Stimulated activated CD4-positive, alpha-beta T cell treated with anti-CD3 and anti-CD28 coated beads, Interleukin-12 subunit alpha, Interleukin-12 subunit beta, amount 100 ng/mL, for 4 hours (primary cell): ENCODE measurements at regions not wholly inside any gene's neighbourhood (a gene's known extent, or its start where the extent isn't known, plus 50 kb on each side); places are given as distances from the start of the nearest gene placed in this dataset.
A peak's percentile ranks its signal among the peaks of the same experiment; 100 is the strongest.
"Not testable (repeated sequence)": the region's sequence is repeated elsewhere in the genome, so short reads cannot be mapped to it uniquely, and the experiment has no call there.

Experiments used
- DNase-seq: peaks from one replicate; pipeline ENCODE4 v3.0.0-alpha.2; 2020

- DNase-seq, result no peak
Measured at GRCh38 chr2:36302911-36303310, 52.7 kb upstream of the CRIM1 start.

GRCh38 chr2:36301843-36302242 lies 53.7 kb upstream of the CRIM1 start:
- DNase-seq, result no peak

GRCh38 chr2:36300697-36301096 lies 54.9 kb upstream of the CRIM1 start:
- no peak for DNase-seq

- no peak for DNase-seq
Measured at GRCh38 chr2:36296798-36297197, 58.8 kb upstream of the CRIM1 start.

- DNase-seq, result no peak
Measured at GRCh38 chr2:36294316-36294721, 61.3 kb upstream of the CRIM1 start.

- no peak for DNase-seq
Measured at GRCh38 chr2:36290306-36290856, 65.2 kb upstream of the CRIM1 start.

- no peak for DNase-seq
Measured at GRCh38 chr2:36289731-36290130, 65.8 kb upstream of the CRIM1 start.

GRCh38 chr2:36287363-36288275 lies 68.0 kb upstream of the CRIM1 start:
- no peak for DNase-seq

- DNase-seq, result not testable (repeated sequence)
Measured at GRCh38 chr2:36279506-36279905, 76.1 kb upstream of the CRIM1 start.

GRCh38 chr2:36277881-36278523 lies 77.6 kb upstream of the CRIM1 start:
- no peak for DNase-seq

GRCh38 chr2:36277146-36277808 lies 78.3 kb upstream of the CRIM1 start:
- peak; percentile 3 for DNase-seq

GRCh38 chr2:36271266-36271665 lies 84.3 kb upstream of the CRIM1 start:
- no peak for DNase-seq

- no peak for DNase-seq
Measured at GRCh38 chr2:36270758-36271157, 84.8 kb upstream of the CRIM1 start.

- DNase-seq, result no peak
Measured at GRCh38 chr2:36267194-36267593, 88.4 kb upstream of the CRIM1 start.

- no peak for DNase-seq
Measured at GRCh38 chr2:36266536-36267121, 88.9 kb upstream of the CRIM1 start.

- no peak for DNase-seq
Measured at GRCh38 chr2:36262581-36262980, 93.0 kb upstream of the CRIM1 start.

GRCh38 chr2:36255863-36256262 lies 99.7 kb upstream of the CRIM1 start:
- DNase-seq, result no peak

- DNase-seq, result no peak
Measured at GRCh38 chr2:36253086-36253485, 102.5 kb upstream of the CRIM1 start.

GRCh38 chr2:36246320-36246990 lies 109.1 kb upstream of the CRIM1 start:
- DNase-seq, result no peak

- no peak for DNase-seq
Measured at GRCh38 chr2:36245651-36246050, 109.9 kb upstream of the CRIM1 start.

- no peak for DNase-seq
Measured at GRCh38 chr2:36238106-36238505, 117.5 kb upstream of the CRIM1 start.

GRCh38 chr2:36235882-36236281 lies 119.7 kb upstream of the CRIM1 start:
- no peak for DNase-seq

- no peak for DNase-seq
Measured at GRCh38 chr2:36235426-36235825, 120.2 kb upstream of the CRIM1 start.
